IMR-90 (cell line): ENCODE measurements at regions not wholly inside any gene's neighbourhood (a gene's known extent, or its start where the extent isn't known, plus 50 kb on each side); places are given as distances from the start of the nearest gene placed in this dataset.

ENCODE experiments used
- ATAC-seq: fragments of 200-7000 bp; cut with Tn5 transposase; 2 replicates; pipeline ENCODE4 v1.9.1; 2020; ENCODE audit warnings: low read depth, mild to moderate bottlenecking, moderate library complexity
- BruUV-seq: library from RNA; stranded (reverse); fragments of 400-500 nt; replicated peaks from 2 replicates; lab custom pipeline; 2021; lab: Mats Ljungman, UMichigan
- CTCF ChIA-PET: fragments of 300-600 bp; formaldehyde crosslinking; extraction: SDS; loops from one replicate; lab custom pipeline; 2021; ENCODE audit warnings: antibody characterized with exemption; lab: Yijun Ruan, JAX
- POLR2A ChIA-PET: fragments of 300-600 bp; sonication (Branson Sonifier 250); formaldehyde crosslinking; loops from one replicate; lab custom pipeline; 2022; ENCODE audit warnings: antibody characterized with exemption; ENCODE audit not compliant: unreplicated experiment; lab: Charles Lee
- DNase-seq: peaks from one replicate; pipeline ENCODE4 v3.0.0; 2013
- H2AFZ ChIP-seq: replicated peaks from 2 replicates; pipeline ENCODE3; 2013; ENCODE audit warnings: low read length, mild to moderate bottlenecking; ENCODE audit not compliant: poor library complexity
- H2AK5ac ChIP-seq: 2 replicates; pipeline ENCODE4 v1.6.1; 2013; ENCODE audit warnings: low read depth, low read length, inconsistent platforms
- H2AK9ac ChIP-seq: replicated peaks from 2 replicates; pipeline ENCODE3; 2013; ENCODE audit warnings: mild to moderate bottlenecking, low read depth, low read length, moderate library complexity; ENCODE audit not compliant: poor library complexity
- H2BK120ac ChIP-seq: 2 replicates; pipeline ENCODE4 v1.6.1; 2013; ENCODE audit warnings: low read depth, low read length, inconsistent platforms
- H2BK15ac ChIP-seq: 3 replicates; pipeline ENCODE4 v1.6.1; 2013; ENCODE audit warnings: low read depth, low read length, inconsistent platforms
- H2BK20ac ChIP-seq: 2 replicates; pipeline ENCODE4 v1.6.1; 2013; ENCODE audit warnings: low read depth, mild to moderate bottlenecking, inconsistent platforms, low read length, moderate library complexity
- H2BK5ac ChIP-seq: 2 replicates; pipeline ENCODE4 v1.6.1; 2013; ENCODE audit warnings: mild to moderate bottlenecking, low read depth, low read length, inconsistent platforms; ENCODE audit not compliant: poor library complexity, severe bottlenecking
- H3K14ac ChIP-seq: replicated peaks from 2 replicates; pipeline ENCODE4 v1.6.1; 2013; ENCODE audit warnings: low read depth, low read length, inconsistent platforms
- H3K18ac ChIP-seq: 2 replicates; pipeline ENCODE4 v1.6.1; 2013; ENCODE audit warnings: low read depth, low read length, control low read depth
- H3K23ac ChIP-seq: 2 replicates; pipeline ENCODE4 v1.6.1; 2013; ENCODE audit warnings: low read depth, low read length, inconsistent platforms
- H3K27ac ChIP-seq: 2 replicates; pipeline ENCODE4 v1.5.1; 2013; ENCODE audit warnings: mild to moderate bottlenecking, control low read depth, low read length; ENCODE audit not compliant: insufficient read depth
- H3K27me3 ChIP-seq: 2 replicates; pipeline ENCODE4 v1.6.1; 2013; ENCODE audit warnings: low read length; ENCODE audit not compliant: control insufficient read depth, insufficient read depth
- H3K36me3 ChIP-seq: 2 replicates; pipeline ENCODE4 v1.6.1; 2013; ENCODE audit warnings: low read length, mixed read lengths; ENCODE audit not compliant: control insufficient read depth, insufficient read depth
- H3K4ac ChIP-seq: 2 replicates; pipeline ENCODE4 v1.6.1; 2013; ENCODE audit warnings: low read depth, low read length, inconsistent platforms
- H3K4me1 ChIP-seq: 2 replicates; pipeline ENCODE4 v1.6.1; 2013; ENCODE audit warnings: low read length, mixed read lengths; ENCODE audit not compliant: control insufficient read depth, insufficient read depth
- H3K4me2 ChIP-seq: 2 replicates; pipeline ENCODE4 v1.6.1; 2013; ENCODE audit warnings: low read depth, mild to moderate bottlenecking, control low read depth, low read length, moderate library complexity
- H3K4me3 ChIP-seq: 2 replicates; pipeline ENCODE4 v1.5.1; 2013; ENCODE audit warnings: low read depth, mild to moderate bottlenecking, control low read depth, low read length, moderate library complexity; ENCODE audit not compliant: insufficient read depth
- H3K56ac ChIP-seq: 2 replicates; pipeline ENCODE4 v1.6.1; 2013; ENCODE audit warnings: low read length, inconsistent platforms; ENCODE audit not compliant: insufficient read depth; ENCODE audit errors: extremely low read depth
- H3K79me1 ChIP-seq, 2 experiments: 2 replicates each; pipeline ENCODE4 v1.6.1; 2013; ENCODE audit warnings: low read length in 2 of 2, inconsistent platforms in 1 of 2, low read depth in 1 of 2
- H3K9ac ChIP-seq: 2 replicates; pipeline ENCODE4 v1.6.1; 2013; ENCODE audit warnings: low read depth, low read length, control low read depth
- H3K9me1 ChIP-seq: 2 replicates; pipeline ENCODE4 v1.6.1; 2013; ENCODE audit warnings: low read length, inconsistent platforms; ENCODE audit not compliant: insufficient read depth
- H3K9me3 ChIP-seq: 2 replicates; pipeline ENCODE4 v1.6.1; 2013; ENCODE audit warnings: low read length; ENCODE audit not compliant: control insufficient read depth, insufficient read depth
- H4K20me1 ChIP-seq: 2 replicates; pipeline ENCODE4 v1.6.1; 2013; ENCODE audit warnings: low read length, inconsistent platforms; ENCODE audit not compliant: insufficient read depth
- H4K5ac ChIP-seq: 2 replicates; pipeline ENCODE4 v1.6.1; 2013; ENCODE audit warnings: mild to moderate bottlenecking, low read depth, low read length, control low read depth
- H4K8ac ChIP-seq, 2 experiments: 2 replicates each; pipeline ENCODE4 v1.6.1; 2013; ENCODE audit warnings: low read depth in 2 of 2, low read length in 2 of 2, control low read depth in 1 of 2, inconsistent platforms in 1 of 2
- H4K91ac ChIP-seq: 2 replicates; pipeline ENCODE4 v1.6.1; 2013; ENCODE audit warnings: low read depth, low read length, inconsistent platforms; ENCODE audit not compliant: insufficient read depth
- BHLHE40 ChIP-seq: fragments of 150-350 bp; IDR thresholded peaks from 2 replicates; pipeline ENCODE4 v1.6.1; 2016; ENCODE audit warnings: mild to moderate bottlenecking, low read depth, low read length
- CEBPB ChIP-seq: IDR thresholded peaks from 2 replicates; pipeline ENCODE4 v1.6.1; 2012; ENCODE audit warnings: low read depth, low read length, improper control_type of control experiment
- FOS ChIP-seq: fragments of 150-350 bp; IDR thresholded peaks from 2 replicates; pipeline ENCODE4 v1.6.1; 2016; ENCODE audit warnings: low read depth, low read length
- MXI1 ChIP-seq: IDR thresholded peaks from 2 replicates; pipeline ENCODE4 v1.6.1; 2012; ENCODE audit warnings: low read depth, mild to moderate bottlenecking, low read length, moderate library complexity, borderline replicate concordance
- POLR2A ChIP-seq: IDR thresholded peaks from 2 replicates; pipeline ENCODE4 v1.6.1; 2012; ENCODE audit warnings: mild to moderate bottlenecking, low read depth, low read length
- RCOR1 ChIP-seq: IDR thresholded peaks from 2 replicates; pipeline ENCODE4 v1.6.1; 2012; ENCODE audit warnings: mild to moderate bottlenecking, low read length, improper control_type of control experiment; ENCODE audit not compliant: insufficient replicate concordance
- USF2 ChIP-seq: fragments of 150-350 bp; IDR thresholded peaks from 2 replicates; pipeline ENCODE4 v1.6.1; 2017; ENCODE audit warnings: mild to moderate bottlenecking, antibody characterized with exemption, low read length, low read depth
- WGBS, 2 experiments: methylation state at CpG; one replicate each; pipeline versions ENCODE4 v1.1.5 to v1.1.7; 2013; ENCODE audit warnings: missing lambda C conversion rate in 2 of 2; ENCODE audit not compliant: insufficient read length in 1 of 2; ENCODE audit errors: extremely low coverage in 2 of 2; 5-methylcytosine and 5-hydroxymethylcytosine counted together
- dilution Hi-C: fragments of 300-500 bp; cut with HindIII; formaldehyde crosslinking; loops from one replicate; pipeline ENCODE4 v1.14.3; 2018; ENCODE audit warnings: low sequenced_read_pairs; ENCODE audit not compliant: unreplicated experiment
- in situ Hi-C: fragments of 300-500 bp; cut with MboI; formaldehyde crosslinking; loops from 3 replicates; pipeline ENCODE4 v1.14.3; 2019; ENCODE audit warnings: low sequenced_read_pairs, inconsistent platforms, mixed read lengths
- intact Hi-C: fragments of 100-400 bp; cut with micrococcal nuclease; formaldehyde crosslinking; loops from 2 replicates; pipeline ENCODE4 v1.10.0; 2022

GRCh38 chr18:64982414-64983055, 768.3 kb upstream of the CDH7 start:
- no peak overlapping the region for H3K4me2 ChIP-seq
- no peak overlapping the region for H3K23ac ChIP-seq
- H3K4me3 ChIP-seq = no peak overlapping the region
- H3K36me3 ChIP-seq = no peaks in the 10 kb centered on the region
- H2BK20ac ChIP-seq = no peak overlapping the region
- H2BK5ac ChIP-seq = no peak overlapping the region
- CTCF ChIA-PET = no interaction called here
- BruUV-seq = no TSS peak
- H3K27ac ChIP-seq = no peak overlapping the region
- H3K79me1 ChIP-seq = no peaks in the 10 kb centered on the region
- H3K56ac ChIP-seq = no peak overlapping the region
- intact Hi-C loops = no loop called here
- no peak overlapping the region for H2BK15ac ChIP-seq
- no peak overlapping the region for H2AFZ ChIP-seq
- H4K5ac ChIP-seq = no peak overlapping the region
- TF ChIP-seq POLR2A = no peak
- no peak for TF ChIP-seq CEBPB
- no peak for TF ChIP-seq MXI1
- TF ChIP-seq USF2 = no peak
- TF ChIP-seq FOS = no peak
- TF ChIP-seq RCOR1 = no peak
- no peak for TF ChIP-seq BHLHE40
- no peak overlapping the region for H3K4ac ChIP-seq
- H3K18ac ChIP-seq = no peak overlapping the region
- H3K9me3 ChIP-seq = peaks cover 9% of the 10 kb centered on the region; the same call in 1 of the 2 replicates
- POLR2A ChIA-PET = no interaction called here
- H2BK120ac ChIP-seq = no peak overlapping the region
- ATAC-seq = no peak
- no peak overlapping the region for H2AK9ac ChIP-seq
- no peaks in the 10 kb centered on the region for H3K9me1 ChIP-seq
- H3K4me1 ChIP-seq = no peaks in the 10 kb centered on the region
- H2AK5ac ChIP-seq = no peak overlapping the region
- no peaks in the 10 kb centered on the region for H4K20me1 ChIP-seq
- WGBS, 2 experiments = no CpG with 5 or more reads among the region's 2 CpGs
- H4K91ac ChIP-seq = no peak overlapping the region
- dilution Hi-C loops = no loop called here
- no peaks in the 10 kb centered on the region for H3K27me3 ChIP-seq
- no peak overlapping the region for H3K9ac ChIP-seq
- DNase-seq = no peak
- in situ Hi-C loops = no loop called here
- H3K14ac ChIP-seq = no peak overlapping the region
- H4K8ac ChIP-seq = no peak overlapping the region
